ENCODE measurements at regions not wholly inside any gene's neighbourhood (a gene's known extent, or its start where the extent isn't known, plus 50 kb on each side); places are given as distances from the start of the nearest gene placed in this dataset.

GRCh38 chr1:209400351-209401220 is 182.9 kb upstream of the CAMK1G start:
- Histone ChIP-seq H3K79me2 (ENCODE audit: insufficient read depth, low read length) (no peaks in the 10 kb centered on the region), H3K27ac (ENCODE audit: low read length) (no peak overlapping the region), H2AFZ (ENCODE audit: low read depth, low read length) (no peak overlapping the region), H3K36me3 (ENCODE audit: insufficient read depth, low read length) (no peaks in the 10 kb centered on the region), H3K4me1 (ENCODE audit: insufficient read depth, low read length) (no peaks in the 10 kb centered on the region), H3K4me3 (ENCODE audit: low read depth in 1 of 2, low read length in 2 of 2) (no peak overlapping the region), H3K9me3 (ENCODE audit: insufficient read depth, low read length, severe bottlenecking) (no peaks in the 10 kb centered on the region), H3K9ac (ENCODE audit: low read depth, low read length) (no peak overlapping the region), H3K27me3 (ENCODE audit: insufficient read depth, low read length, poor library complexity) (peaks cover 24% of the 10 kb centered on the region), H3K4me2 (ENCODE audit: insufficient read depth, low read length) (no peak overlapping the region), H4K20me1 (ENCODE audit: insufficient read depth, low read length) (no peaks in the 10 kb centered on the region)
- DNase-seq (no peak), ATAC-seq (ENCODE audit: insufficient read depth, low read depth) (no peak)
- TF ChIP-seq CTCF (IDR thresholded peaks at IDR 0.05; ENCODE audit: borderline replicate concordance, extremely low read depth, low read length, poor library complexity, severe bottlenecking) (no peak), EZH2 (IDR thresholded peaks at IDR 0.05; ENCODE audit: borderline replicate concordance, low read depth, low read length, severe bottlenecking) (no peak)

- no peaks in the 10 kb centered on the region for H3K9me3 ChIP-seq (ENCODE audit: insufficient read depth, low read length, severe bottlenecking)
- no peaks in the 10 kb centered on the region for H3K36me3 ChIP-seq (ENCODE audit: insufficient read depth, low read length)
- ATAC-seq (ENCODE audit: insufficient read depth, low read depth) (no peak), DNase-seq (no peak)
- H2AFZ ChIP-seq (ENCODE audit: low read depth, low read length) = no peak overlapping the region
- H3K27ac ChIP-seq (ENCODE audit: low read length) = no peak overlapping the region
- H3K9ac ChIP-seq (ENCODE audit: low read depth, low read length) = no peak overlapping the region
- TF ChIP-seq CTCF (IDR thresholded peaks at IDR 0.05; ENCODE audit: borderline replicate concordance, extremely low read depth, low read length, poor library complexity, severe bottlenecking) (no peak), EZH2 (IDR thresholded peaks at IDR 0.05; ENCODE audit: borderline replicate concordance, low read depth, low read length, severe bottlenecking) (no peak)
- H3K27me3 ChIP-seq (ENCODE audit: insufficient read depth, low read length, poor library complexity) = peaks cover 12% of the 10 kb centered on the region
- no peaks in the 10 kb centered on the region for H4K20me1 ChIP-seq (ENCODE audit: insufficient read depth, low read length)
- no peak overlapping the region for H3K4me3 ChIP-seq (ENCODE audit: low read depth in 1 of 2, low read length in 2 of 2)
- no peaks in the 10 kb centered on the region for H3K79me2 ChIP-seq (ENCODE audit: insufficient read depth, low read length)
- H3K4me2 ChIP-seq (ENCODE audit: insufficient read depth, low read length) = no peak overlapping the region
- H3K4me1 ChIP-seq (ENCODE audit: insufficient read depth, low read length) = no peaks in the 10 kb centered on the region
Observed at GRCh38 chr1:209402697-209403096, 180.8 kb upstream of the CAMK1G start.

- no peak for ATAC-seq (ENCODE audit: insufficient read depth, low read depth)
- Histone ChIP-seq H3K27me3 (ENCODE audit: insufficient read depth, low read length, poor library complexity) (peaks cover 3% of the 10 kb centered on the region), H2AFZ (ENCODE audit: low read depth, low read length) (no peak overlapping the region), H3K9ac (ENCODE audit: low read depth, low read length) (no peak overlapping the region), H3K4me1 (ENCODE audit: insufficient read depth, low read length) (no peaks in the 10 kb centered on the region), H3K4me2 (ENCODE audit: insufficient read depth, low read length) (no peak overlapping the region), H3K36me3 (ENCODE audit: insufficient read depth, low read length) (no peaks in the 10 kb centered on the region), H3K79me2 (ENCODE audit: insufficient read depth, low read length) (no peaks in the 10 kb centered on the region), H3K27ac (ENCODE audit: low read length) (no peak overlapping the region), H3K9me3 (ENCODE audit: insufficient read depth, low read length, severe bottlenecking) (no peaks in the 10 kb centered on the region), H3K4me3 (ENCODE audit: low read depth in 1 of 2, low read length in 2 of 2) (no peak overlapping the region), H4K20me1 (ENCODE audit: insufficient read depth, low read length) (no peaks in the 10 kb centered on the region)
- TF ChIP-seq CTCF (IDR thresholded peaks at IDR 0.05; ENCODE audit: borderline replicate concordance, extremely low read depth, low read length, poor library complexity, severe bottlenecking) (no peak), EZH2 (IDR thresholded peaks at IDR 0.05; ENCODE audit: borderline replicate concordance, low read depth, low read length, severe bottlenecking) (no peak)
- no peak for DNase-seq
Observed at GRCh38 chr1:209403921-209404320, 179.6 kb upstream of the CAMK1G start.

Data from DND-41 (cell line).